NB4 (cell line): ENCODE measurements at regions not wholly inside any gene's neighbourhood (a gene's known extent, or its start where the extent isn't known, plus 50 kb on each side); places are given as distances from the start of the nearest gene placed in this dataset.
"Not testable (repeated sequence)": the region's sequence is repeated elsewhere in the genome, so short reads cannot be mapped to it uniquely, and the experiment has no call there.

Source experiments
- CTCF ChIP-seq: IDR thresholded peaks from one replicate; pipeline ENCODE4 v1.5.1; 2012; ENCODE audit warnings: low read depth, low read length
- MAX ChIP-seq: IDR thresholded peaks from 2 replicates; pipeline ENCODE4 v1.6.1; 2011; ENCODE audit warnings: low read depth, low read length
- MYC ChIP-seq: IDR thresholded peaks from 2 replicates; pipeline ENCODE4 v1.6.1; 2011; ENCODE audit warnings: low read depth, low read length
- POLR2A ChIP-seq: IDR thresholded peaks from 2 replicates; pipeline ENCODE4 v1.6.1; 2011; ENCODE audit warnings: mild to moderate bottlenecking; ENCODE audit not compliant: insufficient read length; ENCODE audit errors: extremely low read depth

- not testable (repeated sequence) for TF ChIP-seq CTCF, POLR2A, MAX, MYC
Observed at GRCh38 chr7:149556525-149556924, 58.9 kb upstream of the ZNF746 start.
